Type B pancreatic cell (in vitro differentiated cells): ENCODE measurements at regions not wholly inside any gene's neighbourhood (a gene's known extent, or its start where the extent isn't known, plus 50 kb on each side); places are given as distances from the start of the nearest gene placed in this dataset.

Source experiments
- DNase-seq: peaks from one replicate; pipeline ENCODE4 v3.0.0; 2021; ENCODE audit warnings: mixed read lengths; ENCODE audit not compliant: unreplicated experiment; ENCODE audit errors: extremely low spot score
- H3K27ac Mint-ChIP-seq: 2 replicates; pipeline ENCODE4 v1.8.0; 2021; ENCODE audit warnings: mild to moderate bottlenecking, mixed read lengths
- H3K27me3 Mint-ChIP-seq: 2 replicates; pipeline ENCODE4 v1.8.0; 2021; ENCODE audit warnings: mixed read lengths
- H3K36me3 Mint-ChIP-seq: 2 replicates; pipeline ENCODE4 v1.8.0; 2021; ENCODE audit warnings: mixed read lengths
- H3K4me1 Mint-ChIP-seq: one replicate; pipeline ENCODE4 v1.8.0; 2021; ENCODE audit warnings: mixed read lengths; ENCODE audit not compliant: unreplicated experiment
- H3K4me3 Mint-ChIP-seq: 2 replicates; pipeline ENCODE4 v1.8.0; 2021; ENCODE audit warnings: mild to moderate bottlenecking, mixed read lengths
- H3K9me3 Mint-ChIP-seq: 2 replicates; pipeline ENCODE4 v1.8.0; 2021; ENCODE audit warnings: mixed read lengths
- TF ChIP-seq, protein P1 (sequence below): fragments of 200-600 bp; sonication (generic); conservative IDR thresholded peaks from 2 replicates; pipeline ENCODE4 v1.5.0; 2021; ENCODE audit warnings: antibody characterized with exemption, mild to moderate bottlenecking

DNA sequence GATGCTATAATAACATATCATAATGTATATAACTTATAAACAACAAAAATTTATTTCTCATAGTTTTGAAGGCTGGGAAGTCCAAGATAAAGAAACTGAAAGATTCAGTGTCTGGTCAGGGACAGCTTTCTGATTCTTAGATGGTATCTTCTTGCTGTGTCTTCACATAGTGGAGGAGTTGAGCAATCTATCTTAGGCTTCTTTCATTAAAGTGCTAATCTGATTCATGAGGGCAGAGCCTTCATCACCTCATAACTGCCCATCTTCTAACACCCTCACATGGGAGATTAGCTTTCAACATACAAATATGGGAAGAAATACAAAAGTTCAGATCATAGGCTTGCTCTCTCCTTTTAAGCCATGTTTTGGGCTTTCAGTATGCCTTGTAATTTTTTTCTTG lies 774.8 kb upstream of the EPHA6 start:
- no peak for DNase-seq
- TF ChIP-seq, protein P1, sequence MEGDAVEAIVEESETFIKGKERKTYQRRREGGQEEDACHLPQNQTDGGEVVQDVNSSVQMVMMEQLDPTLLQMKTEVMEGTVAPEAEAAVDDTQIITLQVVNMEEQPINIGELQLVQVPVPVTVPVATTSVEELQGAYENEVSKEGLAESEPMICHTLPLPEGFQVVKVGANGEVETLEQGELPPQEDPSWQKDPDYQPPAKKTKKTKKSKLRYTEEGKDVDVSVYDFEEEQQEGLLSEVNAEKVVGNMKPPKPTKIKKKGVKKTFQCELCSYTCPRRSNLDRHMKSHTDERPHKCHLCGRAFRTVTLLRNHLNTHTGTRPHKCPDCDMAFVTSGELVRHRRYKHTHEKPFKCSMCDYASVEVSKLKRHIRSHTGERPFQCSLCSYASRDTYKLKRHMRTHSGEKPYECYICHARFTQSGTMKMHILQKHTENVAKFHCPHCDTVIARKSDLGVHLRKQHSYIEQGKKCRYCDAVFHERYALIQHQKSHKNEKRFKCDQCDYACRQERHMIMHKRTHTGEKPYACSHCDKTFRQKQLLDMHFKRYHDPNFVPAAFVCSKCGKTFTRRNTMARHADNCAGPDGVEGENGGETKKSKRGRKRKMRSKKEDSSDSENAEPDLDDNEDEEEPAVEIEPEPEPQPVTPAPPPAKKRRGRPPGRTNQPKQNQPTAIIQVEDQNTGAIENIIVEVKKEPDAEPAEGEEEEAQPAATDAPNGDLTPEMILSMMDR, result no peak
- Mint-ChIP-seq H3K27ac (no peak overlapping the region), H3K9me3 (no peaks in the 10 kb centered on the region), H3K27me3 (no peaks in the 10 kb centered on the region), H3K36me3 (no peaks in the 10 kb centered on the region), H3K4me1 (no peaks in the 10 kb centered on the region), H3K4me3 (no peak overlapping the region)

DNA sequence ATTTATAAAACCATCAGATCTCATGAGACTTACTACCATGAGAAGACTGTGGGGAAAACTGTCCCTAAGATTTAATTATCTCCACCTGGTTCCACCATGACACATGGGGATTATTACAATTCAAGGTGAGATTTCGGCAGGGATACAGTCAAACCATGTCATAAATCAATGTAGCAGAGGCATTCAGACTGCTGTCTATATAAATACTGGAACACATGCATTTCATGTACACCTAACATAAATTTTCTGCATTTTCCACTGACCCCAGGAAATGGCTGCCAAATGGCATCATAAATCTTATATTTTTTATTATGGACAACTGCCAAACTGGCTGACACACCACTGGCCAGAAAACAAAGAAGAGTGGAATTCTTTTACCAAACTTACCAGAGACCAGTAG lies 755.1 kb upstream of the EPHA6 start:
- H3K4me1 Mint-ChIP-seq, result no peaks in the 10 kb centered on the region
- TF ChIP-seq, protein P1, result no peak
- no peaks in the 10 kb centered on the region for H3K9me3 Mint-ChIP-seq
- no peaks in the 10 kb centered on the region for H3K27me3 Mint-ChIP-seq
- H3K27ac Mint-ChIP-seq, result no peak overlapping the region
- H3K36me3 Mint-ChIP-seq, result no peaks in the 10 kb centered on the region
- DNase-seq, result no peak
- no peak overlapping the region for H3K4me3 Mint-ChIP-seq

DNA sequence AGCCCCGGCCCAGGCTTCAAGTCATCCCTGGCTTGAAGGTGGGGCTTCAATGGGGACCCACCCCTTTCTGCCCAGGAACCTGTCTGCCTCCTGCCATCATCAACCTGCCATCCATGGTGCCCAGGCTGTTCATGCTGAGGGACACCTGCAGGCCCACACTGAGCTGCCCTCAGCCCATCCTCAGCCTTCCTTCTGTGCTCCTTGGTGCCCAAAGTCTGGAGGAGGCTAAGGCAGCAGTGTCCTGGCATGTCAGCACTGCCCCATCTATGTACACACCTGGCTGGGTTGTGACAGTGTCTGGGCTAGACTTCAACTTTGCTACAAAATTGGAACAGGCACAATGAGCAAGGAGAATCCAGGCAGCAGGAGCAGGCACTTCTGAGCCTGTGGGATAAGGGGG lies 745.3 kb upstream of the EPHA6 start:
- no peaks in the 10 kb centered on the region for H3K36me3 Mint-ChIP-seq
- no peak for DNase-seq
- H3K4me3 Mint-ChIP-seq, result no peak overlapping the region
- H3K27ac Mint-ChIP-seq, result no peak overlapping the region
- H3K9me3 Mint-ChIP-seq, result no peaks in the 10 kb centered on the region
- no peaks in the 10 kb centered on the region for H3K4me1 Mint-ChIP-seq
- no peaks in the 10 kb centered on the region for H3K27me3 Mint-ChIP-seq
- TF ChIP-seq, protein P1, result no peak

DNA sequence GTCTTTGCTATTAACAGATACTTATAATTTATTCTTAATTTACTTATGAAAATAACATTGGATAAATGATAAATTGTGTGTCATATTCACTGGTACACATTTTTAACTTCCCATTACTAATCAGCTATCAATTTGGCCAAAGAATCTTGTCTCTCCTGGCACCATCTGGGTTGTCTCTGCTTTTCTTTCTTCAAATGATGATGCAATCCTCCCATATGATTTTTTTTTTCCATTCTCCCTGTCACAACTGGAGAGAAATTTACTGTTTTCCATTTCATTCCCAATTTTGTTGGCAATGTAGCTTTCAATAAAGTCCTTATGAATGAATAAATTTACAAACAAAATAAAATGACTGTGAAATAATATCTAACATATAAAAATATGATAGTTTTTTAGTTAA lies 743.7 kb upstream of the EPHA6 start:
- H3K27ac Mint-ChIP-seq, result no peak overlapping the region
- no peaks in the 10 kb centered on the region for H3K4me1 Mint-ChIP-seq
- DNase-seq, result no peak
- no peaks in the 10 kb centered on the region for H3K36me3 Mint-ChIP-seq
- H3K27me3 Mint-ChIP-seq, result no peaks in the 10 kb centered on the region
- H3K4me3 Mint-ChIP-seq, result no peak overlapping the region
- no peaks in the 10 kb centered on the region for H3K9me3 Mint-ChIP-seq
- TF ChIP-seq, protein P1, result no peak

DNA sequence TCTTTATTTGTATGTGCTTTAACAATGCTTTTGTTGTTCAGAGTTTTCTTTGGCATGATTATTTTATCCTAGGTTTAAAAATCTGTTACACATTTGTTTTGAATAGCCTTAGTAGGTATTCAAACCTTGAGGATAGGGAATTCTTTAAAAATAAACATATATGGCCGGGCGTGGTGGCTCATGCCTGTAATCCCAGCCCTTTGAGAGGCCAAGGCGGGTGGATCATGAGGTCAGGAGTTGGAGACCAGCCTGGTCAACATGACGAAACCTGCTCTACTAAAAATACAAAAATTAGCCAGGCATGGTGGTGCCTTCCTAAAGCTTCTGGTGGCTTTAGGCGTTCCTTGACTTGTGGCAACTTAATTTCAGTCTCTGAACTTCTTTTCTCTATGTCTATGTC lies 743.3 kb upstream of the EPHA6 start:
- no peaks in the 10 kb centered on the region for H3K9me3 Mint-ChIP-seq
- no peak overlapping the region for H3K4me3 Mint-ChIP-seq
- H3K36me3 Mint-ChIP-seq, result no peaks in the 10 kb centered on the region
- no peaks in the 10 kb centered on the region for H3K4me1 Mint-ChIP-seq
- TF ChIP-seq, protein P1, result no peak
- H3K27me3 Mint-ChIP-seq, result no peaks in the 10 kb centered on the region
- H3K27ac Mint-ChIP-seq, result no peak overlapping the region
- no peak for DNase-seq

DNA sequence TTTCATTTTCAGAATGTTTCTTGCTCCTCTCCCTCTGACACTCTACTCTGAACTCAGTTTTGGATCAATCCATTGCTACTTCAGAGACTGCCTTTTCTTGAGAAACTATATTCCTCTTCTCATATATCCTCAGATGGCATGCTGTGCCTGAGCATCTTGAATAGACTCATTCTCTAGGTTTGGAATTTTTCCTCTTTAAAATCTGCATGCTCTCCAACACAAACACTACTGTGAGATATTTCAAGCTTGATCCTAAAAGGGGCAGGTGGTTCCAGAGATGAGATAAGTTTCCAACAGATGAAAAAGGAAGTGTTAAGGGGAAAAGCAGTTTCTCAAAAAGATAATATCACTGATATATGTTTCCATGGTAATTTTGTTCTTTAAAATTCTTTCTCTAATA lies 742.2 kb upstream of the EPHA6 start:
- no peaks in the 10 kb centered on the region for H3K9me3 Mint-ChIP-seq
- TF ChIP-seq, protein P1, result no peak
- no peaks in the 10 kb centered on the region for H3K4me1 Mint-ChIP-seq
- H3K27ac Mint-ChIP-seq, result no peak overlapping the region
- DNase-seq, result no peak
- H3K27me3 Mint-ChIP-seq, result no peaks in the 10 kb centered on the region
- no peak overlapping the region for H3K4me3 Mint-ChIP-seq
- no peaks in the 10 kb centered on the region for H3K36me3 Mint-ChIP-seq
